H1 (cell line): ENCODE measurements at regions not wholly inside any gene's neighbourhood (a gene's known extent, or its start where the extent isn't known, plus 50 kb on each side); places are given as distances from the start of the nearest gene placed in this dataset.

ENCODE experiments used
- EZH2 ChIP-seq: fragments of 200-600 bp; sonication (generic); IDR thresholded peaks from 2 replicates; pipeline ENCODE4 v1.7.1; 2012; ENCODE audit warnings: low read depth, mild to moderate bottlenecking, moderate library complexity, low read length, inconsistent platforms; ENCODE audit not compliant: severe bottlenecking
- TF ChIP-seq, protein P1 (sequence below), 3 experiments: IDR thresholded peaks; 1 replicate in 2 of 3; 2 replicates in 1 of 3; pipeline versions ENCODE4 v1.5.1 to v1.6.1; 2011; ENCODE audit warnings: low read length in 3 of 3, mild to moderate bottlenecking in 3 of 3, inconsistent platforms in 2 of 3, low read depth in 1 of 3, moderate library complexity in 1 of 3; ENCODE audit not compliant: insufficient read depth in 1 of 3; ENCODE audit errors: control extremely low read depth in 1 of 3

GRCh38 chr5:159763562-159763961 is 152.7 kb upstream of the ADRA1B start:
- TF ChIP-seq, protein P1, sequence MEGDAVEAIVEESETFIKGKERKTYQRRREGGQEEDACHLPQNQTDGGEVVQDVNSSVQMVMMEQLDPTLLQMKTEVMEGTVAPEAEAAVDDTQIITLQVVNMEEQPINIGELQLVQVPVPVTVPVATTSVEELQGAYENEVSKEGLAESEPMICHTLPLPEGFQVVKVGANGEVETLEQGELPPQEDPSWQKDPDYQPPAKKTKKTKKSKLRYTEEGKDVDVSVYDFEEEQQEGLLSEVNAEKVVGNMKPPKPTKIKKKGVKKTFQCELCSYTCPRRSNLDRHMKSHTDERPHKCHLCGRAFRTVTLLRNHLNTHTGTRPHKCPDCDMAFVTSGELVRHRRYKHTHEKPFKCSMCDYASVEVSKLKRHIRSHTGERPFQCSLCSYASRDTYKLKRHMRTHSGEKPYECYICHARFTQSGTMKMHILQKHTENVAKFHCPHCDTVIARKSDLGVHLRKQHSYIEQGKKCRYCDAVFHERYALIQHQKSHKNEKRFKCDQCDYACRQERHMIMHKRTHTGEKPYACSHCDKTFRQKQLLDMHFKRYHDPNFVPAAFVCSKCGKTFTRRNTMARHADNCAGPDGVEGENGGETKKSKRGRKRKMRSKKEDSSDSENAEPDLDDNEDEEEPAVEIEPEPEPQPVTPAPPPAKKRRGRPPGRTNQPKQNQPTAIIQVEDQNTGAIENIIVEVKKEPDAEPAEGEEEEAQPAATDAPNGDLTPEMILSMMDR (IDR thresholded peaks at IDR 0.05; ENCODE audit: control extremely low read depth in 1 of 3, insufficient read depth in 1 of 3, low read depth in 1 of 3, low read length in 3 of 3), result no peak
- TF ChIP-seq EZH2, result no peak
